HFF-Myc (cell line): ENCODE measurements at regions not wholly inside any gene's neighbourhood (a gene's known extent, or its start where the extent isn't known, plus 50 kb on each side); places are given as distances from the start of the nearest gene placed in this dataset.

Source experiments
- DNase-seq: peaks from one replicate; pipeline ENCODE4 v3.0.0-alpha.2; 2011; ENCODE audit warnings: low read depth; ENCODE audit errors: extremely low read depth
- H3K4me3 ChIP-seq: replicated peaks from 2 replicates; pipeline ENCODE4 v1.5.1; 2011; ENCODE audit warnings: low read depth, mild to moderate bottlenecking, control low read depth, low read length
- CTCF ChIP-seq: IDR thresholded peaks from 2 replicates; pipeline ENCODE4 v1.5.1; 2012; ENCODE audit warnings: mild to moderate bottlenecking, low read depth, low read length, control low read depth; ENCODE audit errors: missing control alignments

GRCh38 chr18:44079606-44080005 lies 601.1 kb upstream of the SETBP1 start:
- peak; percentile 46 for DNase-seq
- no peak overlapping the region for H3K4me3 ChIP-seq
- TF ChIP-seq CTCF = no peak

- no peak overlapping the region for H3K4me3 ChIP-seq
- no peak for DNase-seq
- no peak for TF ChIP-seq CTCF
These were observed 600.6 kb upstream of the SETBP1 start for GRCh38 chr18:44080054-44080453.

GRCh38 chr18:44089732-44090131 lies 591.0 kb upstream of the SETBP1 start:
- H3K4me3 ChIP-seq = no peak overlapping the region
- DNase-seq = no peak
- TF ChIP-seq CTCF = no peak

GRCh38 chr18:44090453-44090852 lies 590.2 kb upstream of the SETBP1 start:
- no peak for TF ChIP-seq CTCF
- H3K4me3 ChIP-seq = no peak overlapping the region
- no peak for DNase-seq

- no peak for DNase-seq
- H3K4me3 ChIP-seq = no peak overlapping the region
- no peak for TF ChIP-seq CTCF
These were observed 587.4 kb upstream of the SETBP1 start for GRCh38 chr18:44093253-44093652.

GRCh38 chr18:44096016-44096415 lies 584.7 kb upstream of the SETBP1 start:
- no peak for TF ChIP-seq CTCF
- no peak for DNase-seq
- no peak overlapping the region for H3K4me3 ChIP-seq

- H3K4me3 ChIP-seq = no peak overlapping the region
- no peak for TF ChIP-seq CTCF
- DNase-seq = no peak
These were observed 582.1 kb upstream of the SETBP1 start for GRCh38 chr18:44098551-44099098.
